IgD-negative memory B cell (primary cell): ENCODE measurements at regions not wholly inside any gene's neighbourhood (a gene's known extent, or its start where the extent isn't known, plus 50 kb on each side); places are given as distances from the start of the nearest gene placed in this dataset.
A peak's percentile ranks its signal among the peaks of the same experiment; 100 is the strongest.
"Not testable (repeated sequence)": the region's sequence is repeated elsewhere in the genome, so short reads cannot be mapped to it uniquely, and the experiment has no call there.

ENCODE experiments used
- H3K27ac Mint-ChIP-seq, 3 donors: one replicate each; pipeline ENCODE4 v1.8.0; 2020 to 2022; ENCODE audit warnings: mild to moderate bottlenecking in 3 of 3, mixed read lengths in 3 of 3, moderate library complexity in 1 of 3
- H3K27me3 Mint-ChIP-seq: one replicate; pipeline ENCODE4 v1.8.0; 2021; ENCODE audit warnings: mixed read lengths
- H3K36me3 Mint-ChIP-seq: one replicate; pipeline ENCODE4 v1.8.0; 2020; ENCODE audit warnings: mild to moderate bottlenecking, mixed read lengths
- H3K4me1 Mint-ChIP-seq, 3 donors: one replicate each; pipeline ENCODE4 v1.8.0; 2020 to 2022; ENCODE audit warnings: mixed read lengths in 3 of 3, mild to moderate bottlenecking in 1 of 3
- H3K4me3 Mint-ChIP-seq, 4 donors: one replicate each; pipeline ENCODE4 v1.8.0; 2020 to 2022; ENCODE audit warnings: mild to moderate bottlenecking in 4 of 4, mixed read lengths in 4 of 4, moderate library complexity in 3 of 4
- H3K9me3 Mint-ChIP-seq, 3 donors: one replicate each; pipeline ENCODE4 v1.8.0; 2020 to 2021; ENCODE audit warnings: mixed read lengths in 3 of 3, mild to moderate bottlenecking in 1 of 3

DNA sequence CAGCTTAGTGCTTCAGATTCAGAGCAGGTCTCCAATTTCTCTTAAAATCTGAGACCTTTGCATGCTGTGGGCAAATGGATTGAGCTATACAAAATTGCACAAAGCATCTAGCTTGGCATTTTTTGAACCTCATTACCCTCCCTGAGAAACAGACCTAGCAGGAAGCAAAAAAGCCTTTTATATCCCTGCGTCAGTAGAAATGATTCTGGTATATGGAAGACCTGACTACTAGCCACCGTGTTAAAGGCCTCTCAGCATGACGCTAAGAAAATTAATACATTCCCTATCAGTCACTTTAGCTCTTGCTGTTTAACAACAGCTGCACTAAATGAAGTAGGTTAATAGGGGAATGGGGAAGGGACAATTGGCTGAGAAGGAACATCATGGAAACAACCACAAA is 110.7 kb upstream of the SMLR1 start:
- H3K27me3 Mint-ChIP-seq, result peaks cover 5% of the 10 kb centered on the region
- H3K4me3 Mint-ChIP-seq, result no peak overlapping the region
- H3K4me1 Mint-ChIP-seq, result peaks cover 3 to 6% (median 4%) of the 10 kb centered on the region in 3 donors
- H3K9me3 Mint-ChIP-seq, result peaks cover 4 to 7% (median 7%) of the 10 kb centered on the region in 3 donors
- H3K36me3 Mint-ChIP-seq, result no peaks in the 10 kb centered on the region
- H3K27ac Mint-ChIP-seq, result no peak overlapping the region

DNA sequence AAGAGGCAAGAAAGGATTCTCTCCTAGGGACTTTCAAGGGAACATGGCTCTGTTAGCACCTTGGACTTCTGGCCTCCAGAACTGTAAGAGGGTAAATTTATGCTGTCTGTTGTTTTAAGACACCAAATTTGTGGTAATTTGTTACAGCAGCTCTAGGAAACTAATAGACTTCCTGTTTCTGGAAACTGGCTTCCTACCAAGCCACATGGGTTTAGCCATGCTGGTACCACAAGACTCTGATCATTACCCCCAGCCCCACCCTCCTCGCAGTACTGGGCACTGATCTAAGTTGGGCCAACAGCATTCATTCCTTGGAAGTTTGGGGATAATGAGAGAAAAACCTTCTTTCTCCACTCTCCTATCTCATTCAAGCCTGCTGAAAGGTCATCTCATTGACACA is 109.5 kb upstream of the SMLR1 start:
- no peaks in the 10 kb centered on the region for H3K36me3 Mint-ChIP-seq
- no peak overlapping the region for H3K27ac Mint-ChIP-seq
- peaks cover 3 to 6% (median 4%) of the 10 kb centered on the region in 3 donors for H3K4me1 Mint-ChIP-seq
- peak overlapping the region in 1 of 4 donors; percentile 76 for H3K4me3 Mint-ChIP-seq
- H3K9me3 Mint-ChIP-seq, result peaks cover 4 to 7% (median 7%) of the 10 kb centered on the region in 3 donors
- peaks cover 5% of the 10 kb centered on the region for H3K27me3 Mint-ChIP-seq

DNA sequence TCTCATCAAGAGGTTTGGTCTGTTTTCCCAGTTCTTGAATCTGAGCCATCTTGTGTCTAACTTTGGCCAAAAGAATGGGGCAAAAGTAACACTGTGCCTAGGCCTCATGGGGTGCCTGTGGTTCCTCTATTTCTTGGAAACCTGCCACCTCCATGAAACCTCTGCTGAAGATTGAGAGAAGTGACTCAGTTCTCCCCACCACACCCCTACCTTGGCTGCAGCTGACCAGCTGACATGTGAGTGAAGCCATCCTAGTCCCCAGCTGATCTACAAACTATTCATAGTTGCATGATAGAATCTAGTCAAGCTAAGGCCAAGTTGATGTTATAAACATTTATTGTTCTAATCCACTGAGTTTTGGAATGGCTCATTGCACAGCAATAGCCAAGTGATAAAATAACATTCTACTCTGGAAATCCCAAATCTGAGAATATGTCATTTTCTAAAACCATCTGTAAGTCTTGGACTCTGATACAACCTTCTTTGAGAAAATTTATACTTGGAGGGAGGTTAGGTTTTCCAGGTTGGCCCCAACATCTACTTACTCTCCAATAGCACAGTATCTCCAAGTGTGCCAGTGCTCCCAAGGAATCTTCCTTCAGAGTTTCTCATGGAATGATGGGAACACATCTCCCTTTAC is 107.0 kb upstream of the SMLR1 start:
- peaks cover 1% of the 10 kb centered on the region for H3K27me3 Mint-ChIP-seq
- H3K4me3 Mint-ChIP-seq, result no peak overlapping the region
- no peak overlapping the region for H3K27ac Mint-ChIP-seq
- H3K36me3 Mint-ChIP-seq, result no peaks in the 10 kb centered on the region
- peaks cover 4 to 7% (median 7%) of the 10 kb centered on the region in 3 donors for H3K9me3 Mint-ChIP-seq
- H3K4me1 Mint-ChIP-seq, result peaks cover 3 to 6% (median 4%) of the 10 kb centered on the region in 3 donors

DNA sequence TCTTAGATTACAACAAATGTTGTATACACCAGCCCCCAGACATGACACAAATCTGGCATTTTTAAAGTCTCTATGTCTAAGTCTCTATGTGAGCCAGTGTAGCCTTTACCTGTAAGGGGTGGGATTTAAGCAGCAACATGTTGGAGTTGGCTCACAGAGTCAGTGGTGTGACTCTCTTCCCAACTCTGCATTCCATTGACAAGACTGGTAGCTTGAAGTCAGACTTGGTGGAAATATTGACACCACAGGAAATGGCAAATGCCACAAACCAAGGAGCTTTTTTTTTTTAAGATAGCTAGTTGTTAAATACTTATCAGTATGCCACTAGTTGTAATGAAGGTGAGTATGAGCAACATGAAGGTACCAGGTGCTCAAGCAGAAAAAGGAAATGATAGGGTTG is 103.1 kb upstream of the SMLR1 start:
- H3K27me3 Mint-ChIP-seq, result peaks cover 5% of the 10 kb centered on the region
- H3K4me1 Mint-ChIP-seq, result no peaks in the 10 kb centered on the region
- no peaks in the 10 kb centered on the region for H3K36me3 Mint-ChIP-seq
- H3K9me3 Mint-ChIP-seq, result peaks cover 2 to 7% (median 6%) of the 10 kb centered on the region in 3 donors
- no peak overlapping the region for H3K27ac Mint-ChIP-seq
- H3K4me3 Mint-ChIP-seq, result no peak overlapping the region

DNA sequence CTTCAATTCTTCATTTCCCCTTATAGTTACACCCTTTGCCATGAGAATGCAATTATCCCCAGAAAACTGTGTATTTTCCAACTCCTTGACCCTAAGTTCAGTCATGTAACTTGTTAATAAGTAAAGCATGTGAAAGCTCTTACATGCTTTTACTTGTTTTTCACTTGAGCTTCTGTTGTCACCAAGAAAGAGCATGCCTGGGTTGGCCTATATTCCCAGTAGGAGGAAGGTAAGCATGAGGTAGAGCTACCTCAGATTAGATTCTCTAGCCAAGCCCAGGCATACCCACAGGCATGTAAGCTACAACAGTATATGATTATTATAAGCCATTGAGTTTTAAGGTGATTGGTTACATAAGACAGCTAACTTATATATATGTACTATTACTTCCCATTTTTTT is 101.7 kb upstream of the SMLR1 start:
- Mint-ChIP-seq H3K27ac (no peak overlapping the region), H3K27me3 (peaks cover 6% of the 10 kb centered on the region), H3K4me1 (no peaks in the 10 kb centered on the region), H3K9me3 (peaks cover 0 to 6% (median 4%) of the 10 kb centered on the region in 3 donors), H3K36me3 (no peaks in the 10 kb centered on the region), H3K4me3 (no peak overlapping the region)

DNA sequence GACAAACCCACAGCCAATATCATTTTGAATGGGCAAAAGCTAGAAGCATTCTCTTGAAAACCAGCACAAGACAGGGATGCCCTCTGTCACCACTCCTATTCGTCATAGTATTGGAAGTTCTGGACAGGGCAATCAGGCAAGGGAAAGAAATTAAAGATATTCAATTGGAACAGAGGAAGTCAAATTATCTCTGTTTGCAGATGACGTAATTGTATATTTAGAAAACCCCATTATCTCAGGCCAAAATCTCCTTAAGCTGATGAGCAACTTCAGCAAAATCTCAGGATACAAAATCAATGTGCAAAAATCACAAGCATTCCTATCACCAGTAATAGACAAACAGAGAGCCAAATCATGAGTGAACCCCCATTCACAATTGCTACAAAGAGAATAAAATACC is 99.1 kb upstream of the SMLR1 start:
- not testable (repeated sequence) for H3K27ac Mint-ChIP-seq, H3K9me3 Mint-ChIP-seq, H3K36me3 Mint-ChIP-seq, H3K4me1 Mint-ChIP-seq, H3K4me3 Mint-ChIP-seq, H3K27me3 Mint-ChIP-seq

DNA sequence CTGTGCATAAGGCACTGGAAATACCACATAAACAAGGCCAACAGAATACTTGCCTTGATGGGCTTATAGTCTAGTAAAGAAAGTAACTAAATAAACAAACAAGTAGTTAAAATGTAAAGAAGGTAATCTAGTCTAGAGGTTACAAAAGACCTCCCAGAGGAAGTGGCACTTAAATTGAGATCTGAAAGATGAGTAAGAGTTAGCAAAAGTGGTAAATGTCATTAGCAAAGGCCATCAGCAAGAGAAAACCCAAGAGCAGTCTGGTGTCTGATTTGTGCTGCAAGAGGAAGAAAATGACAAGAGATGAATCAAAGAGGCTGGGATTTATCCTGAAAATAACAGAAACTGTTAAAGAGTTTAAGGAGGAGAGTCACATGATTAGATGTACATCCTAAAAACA is 96.6 kb upstream of the SMLR1 start:
- Mint-ChIP-seq H3K36me3 (no peaks in the 10 kb centered on the region), H3K27me3 (peaks cover 7% of the 10 kb centered on the region), H3K4me1 (no peaks in the 10 kb centered on the region), H3K27ac (no peak overlapping the region), H3K4me3 (no peak overlapping the region), H3K9me3 (peaks cover 0 to 6% (median 4%) of the 10 kb centered on the region in 3 donors)

DNA sequence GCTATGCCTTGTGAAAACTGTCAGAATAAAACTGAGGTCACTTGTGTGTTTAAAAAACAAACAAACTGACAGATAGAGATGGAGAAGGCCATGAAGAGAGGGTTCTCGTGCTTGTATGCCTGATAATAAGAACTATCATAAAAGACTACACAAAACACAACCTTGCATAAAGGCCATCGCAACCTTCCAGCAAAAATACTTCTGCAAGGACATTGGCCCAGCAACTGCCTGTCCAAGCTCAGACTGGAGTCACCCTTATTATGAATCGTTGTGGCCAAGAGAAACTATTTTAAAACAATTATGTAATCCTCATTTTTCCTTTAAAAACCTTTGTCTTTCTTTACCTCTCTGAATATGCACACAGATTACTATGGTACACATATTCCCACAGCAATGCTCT is 93.0 kb upstream of the SMLR1 start:
- Mint-ChIP-seq H3K36me3 (no peaks in the 10 kb centered on the region), H3K4me1 (no peaks in the 10 kb centered on the region), H3K4me3 (no peak overlapping the region), H3K27me3 (peaks cover 6% of the 10 kb centered on the region), H3K9me3 (no peaks in the 10 kb centered on the region), H3K27ac (no peak overlapping the region)

DNA sequence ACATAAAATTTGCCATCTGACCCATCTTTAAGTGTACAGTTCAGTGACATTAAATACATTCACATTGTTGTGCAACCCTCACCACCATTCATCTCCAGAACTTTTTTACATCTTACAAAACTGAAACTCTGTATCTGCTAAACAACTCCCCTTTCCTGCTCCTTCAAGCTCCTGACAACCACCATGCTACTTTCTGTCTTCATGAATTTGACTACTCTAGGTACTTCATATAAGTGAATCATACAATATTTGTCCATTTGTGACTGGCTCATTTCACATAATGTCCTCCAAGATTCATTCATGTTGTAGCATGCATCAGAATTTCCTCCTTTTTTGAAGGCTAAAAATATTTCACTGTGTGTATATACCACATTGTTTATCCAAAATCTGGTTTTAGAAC is 86.9 kb upstream of the SMLR1 start:
- Mint-ChIP-seq H3K4me1 (no peaks in the 10 kb centered on the region), H3K9me3 (peaks cover 0 to 2% (median 0%) of the 10 kb centered on the region in 3 donors), H3K4me3 (no peak overlapping the region), H3K27ac (no peak overlapping the region), H3K36me3 (no peaks in the 10 kb centered on the region), H3K27me3 (peaks cover 10% of the 10 kb centered on the region)

DNA sequence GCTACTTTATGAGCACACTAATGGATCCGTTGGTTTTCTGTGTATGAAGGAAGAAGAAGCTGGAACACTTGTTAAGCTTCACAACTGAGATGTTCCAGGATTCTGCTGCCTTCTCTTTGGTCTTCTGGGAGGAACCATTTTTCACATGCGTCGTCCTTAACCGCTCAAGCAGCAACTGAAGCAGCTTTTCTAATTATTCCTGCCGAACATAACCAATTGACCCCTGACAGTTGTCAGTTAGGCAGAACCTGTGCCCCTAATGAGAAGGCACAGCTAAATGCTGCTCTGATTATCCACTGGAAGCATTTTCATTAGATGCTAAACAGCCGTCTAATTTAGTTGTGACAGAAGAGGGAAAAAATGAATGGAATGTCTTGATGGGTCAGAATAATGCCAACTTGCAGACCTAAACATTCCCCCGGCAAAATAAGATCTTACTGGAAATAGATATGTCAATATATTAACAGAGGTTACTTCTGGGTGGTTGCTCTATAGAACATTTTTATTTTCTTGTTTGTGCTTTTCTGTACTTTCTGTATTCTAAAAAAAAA is 85.0 kb upstream of the SMLR1 start:
- no peak overlapping the region for H3K4me3 Mint-ChIP-seq
- H3K27ac Mint-ChIP-seq, result no peak overlapping the region
- H3K36me3 Mint-ChIP-seq, result no peaks in the 10 kb centered on the region
- H3K4me1 Mint-ChIP-seq, result no peaks in the 10 kb centered on the region
- H3K9me3 Mint-ChIP-seq, result peaks cover 0 to 2% (median 0%) of the 10 kb centered on the region in 3 donors
- H3K27me3 Mint-ChIP-seq, result peaks cover 11% of the 10 kb centered on the region

DNA sequence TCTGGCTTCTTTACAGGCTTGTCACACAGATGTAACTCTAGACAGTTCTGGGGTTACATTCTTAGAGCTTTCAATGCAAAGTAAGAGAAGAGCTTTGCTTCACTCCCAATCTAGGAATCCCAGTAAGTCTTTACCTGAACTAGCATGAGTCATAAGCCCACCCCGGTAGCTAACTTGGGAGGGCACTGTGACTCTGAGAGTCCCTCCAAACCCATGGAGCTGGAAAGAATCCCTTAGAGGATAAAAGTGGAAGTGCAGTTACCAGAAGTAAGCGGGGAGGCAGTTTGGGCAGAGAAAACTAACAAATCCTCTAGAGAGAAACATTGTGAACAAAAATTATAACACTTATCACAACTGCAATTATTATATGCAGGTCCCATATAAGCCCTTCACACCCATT is 84.0 kb upstream of the SMLR1 start:
- Mint-ChIP-seq H3K4me1 (no peaks in the 10 kb centered on the region), H3K27ac (no peak overlapping the region), H3K4me3 (no peak overlapping the region), H3K36me3 (no peaks in the 10 kb centered on the region), H3K9me3 (peaks cover 0 to 2% (median 0%) of the 10 kb centered on the region in 3 donors), H3K27me3 (peaks cover 11% of the 10 kb centered on the region)

DNA sequence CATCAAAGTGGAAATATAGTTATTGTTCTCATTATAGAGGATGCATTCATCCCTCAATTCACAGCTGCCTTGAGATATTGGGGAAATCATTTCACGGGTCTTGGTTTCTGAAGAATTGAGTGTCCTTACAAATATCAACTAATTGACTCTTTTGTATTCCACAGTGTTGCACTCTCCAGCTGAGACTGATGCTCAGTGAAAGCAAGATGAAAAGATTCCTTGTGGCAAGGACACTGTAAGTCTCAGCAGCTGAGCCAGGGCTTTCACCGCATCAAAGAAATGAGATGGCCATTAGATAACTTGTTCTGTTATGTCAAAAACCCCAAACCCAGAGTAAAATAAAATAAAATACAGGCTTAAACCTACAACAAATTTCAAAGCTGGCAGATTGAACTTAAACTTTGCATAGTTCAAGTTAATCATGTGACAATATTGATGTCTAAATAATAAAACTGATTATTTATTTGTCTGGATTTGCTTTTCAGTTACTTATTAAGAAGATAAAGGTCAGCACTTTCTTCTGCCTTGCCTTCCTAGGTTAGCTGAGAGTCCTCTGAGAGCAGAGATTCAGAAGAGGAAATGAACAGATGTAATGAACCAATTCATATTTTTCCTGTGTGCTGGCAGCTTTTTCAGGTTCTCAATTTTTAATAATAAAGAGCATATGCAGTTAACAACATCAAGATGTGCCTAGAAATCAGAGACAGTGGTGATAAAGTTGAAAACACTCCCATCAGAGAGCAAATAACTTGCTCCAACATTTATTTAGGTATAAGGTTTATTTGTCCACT is 82.4 kb upstream of the SMLR1 start:
- Mint-ChIP-seq H3K9me3 (peaks cover 0 to 5% (median 4%) of the 10 kb centered on the region in 3 donors), H3K4me3 (no peak overlapping the region), H3K27ac (no peak overlapping the region), H3K27me3 (peaks cover 7% of the 10 kb centered on the region), H3K4me1 (no peaks in the 10 kb centered on the region), H3K36me3 (no peaks in the 10 kb centered on the region)

DNA sequence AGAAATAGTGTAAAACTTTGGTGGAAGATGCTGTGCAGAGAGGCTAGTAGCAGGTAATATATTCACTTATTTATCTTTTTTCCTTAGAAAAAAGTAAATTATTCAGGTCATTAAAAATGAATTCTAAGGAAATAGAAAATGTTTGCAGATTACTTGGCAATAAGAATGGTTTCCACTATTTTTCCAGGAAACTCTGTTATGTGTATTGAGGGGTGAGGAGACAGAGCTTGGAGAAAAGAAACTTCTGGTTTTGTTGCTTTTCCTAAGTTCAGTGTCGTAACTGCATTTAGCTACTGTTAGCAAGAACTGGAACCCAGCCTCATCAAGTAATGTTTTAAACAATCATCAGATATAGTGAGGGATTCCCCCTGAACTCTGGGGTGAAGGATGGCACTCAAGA is 79.2 kb upstream of the SMLR1 start:
- Mint-ChIP-seq H3K27ac (no peak overlapping the region), H3K36me3 (no peaks in the 10 kb centered on the region), H3K27me3 (peaks cover 3% of the 10 kb centered on the region), H3K9me3 (peaks cover 2 to 14% (median 3%) of the 10 kb centered on the region in 3 donors), H3K4me1 (no peaks in the 10 kb centered on the region), H3K4me3 (no peak overlapping the region)

DNA sequence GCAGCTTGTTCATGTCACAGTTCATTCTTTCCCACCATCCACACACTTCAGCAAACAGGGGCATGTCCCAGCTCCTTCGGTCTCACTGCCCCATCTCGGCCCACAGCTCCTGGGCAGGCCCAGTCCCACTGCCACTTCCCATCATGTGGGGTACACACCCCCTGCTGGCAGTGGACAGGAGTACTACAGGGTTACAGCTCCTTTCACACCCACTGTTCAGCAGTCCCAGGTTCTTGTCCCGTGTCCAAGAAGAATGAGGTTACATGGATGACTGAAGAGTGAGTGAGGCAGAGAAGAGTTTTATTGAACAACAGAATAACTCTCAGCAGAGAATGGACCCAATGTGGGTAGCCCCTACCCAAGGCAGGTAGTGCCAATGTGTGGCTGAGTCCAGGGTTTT is 77.8 kb upstream of the SMLR1 start:
- no peak overlapping the region for H3K27ac Mint-ChIP-seq

DNA sequence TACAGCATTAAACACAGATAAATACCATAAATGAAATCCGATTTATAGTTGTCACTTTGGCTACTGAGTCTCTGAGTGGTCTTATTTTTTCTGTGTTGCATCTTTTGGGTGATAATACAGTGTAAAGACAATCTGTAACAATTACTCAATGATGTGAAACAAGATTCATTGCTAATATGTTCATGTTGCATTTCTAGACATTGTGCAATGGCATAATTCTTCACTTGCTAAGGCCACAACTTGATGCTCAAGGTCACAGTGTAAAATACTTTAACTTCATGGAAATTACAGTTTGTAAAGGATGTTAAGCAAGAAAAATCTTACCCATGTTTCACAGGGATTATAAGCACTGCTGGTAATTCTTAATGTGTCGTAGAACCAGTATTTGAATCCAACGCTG is 74.9 kb upstream of the SMLR1 start:
- H3K36me3 Mint-ChIP-seq, result no peaks in the 10 kb centered on the region
- H3K9me3 Mint-ChIP-seq, result peaks cover 2 to 14% (median 3%) of the 10 kb centered on the region in 3 donors
- H3K4me1 Mint-ChIP-seq, result peaks cover 0 to 3% (median 2%) of the 10 kb centered on the region in 3 donors
- H3K27ac Mint-ChIP-seq, result no peak overlapping the region
- H3K27me3 Mint-ChIP-seq, result no peaks in the 10 kb centered on the region
- H3K4me3 Mint-ChIP-seq, result no peak overlapping the region

More for the DNA sequence above, 77.8 kb upstream of the SMLR1 start:
- Mint-ChIP-seq H3K4me1 (no peaks in the 10 kb centered on the region), H3K4me3 (no peak overlapping the region), H3K36me3 (no peaks in the 10 kb centered on the region), H3K9me3 (peaks cover 2 to 14% (median 3%) of the 10 kb centered on the region in 3 donors), H3K27me3 (peaks cover 2% of the 10 kb centered on the region)
